ENCODE measurements at regions not wholly inside any gene's neighbourhood (a gene's known extent, or its start where the extent isn't known, plus 50 kb on each side); places are given as distances from the start of the nearest gene placed in this dataset.
"Not testable (repeated sequence)": the region's sequence is repeated elsewhere in the genome, so short reads cannot be mapped to it uniquely, and the experiment has no call there.

DNA sequence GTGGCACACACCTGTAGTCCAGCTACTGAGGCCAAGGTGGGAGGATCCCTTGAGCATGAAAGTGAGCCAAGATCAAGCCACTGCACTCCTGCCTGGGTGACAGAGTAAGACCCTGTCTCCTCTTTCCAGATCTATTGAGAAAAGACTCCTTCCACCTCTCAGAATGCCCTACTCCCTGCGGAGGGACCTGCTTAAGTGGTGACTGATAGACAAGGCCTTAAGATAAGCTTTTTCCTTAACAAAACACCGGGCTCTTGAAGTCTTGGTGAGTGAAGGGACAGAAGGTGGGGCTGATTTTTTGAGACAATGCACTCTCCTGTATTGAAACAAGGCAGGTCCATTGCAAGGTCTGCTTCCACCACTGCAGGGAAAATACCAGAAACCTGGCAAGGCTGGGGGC, 338.4 kb upstream of the FRG2C start:
- FAIRE-seq, result no peak

DNA sequence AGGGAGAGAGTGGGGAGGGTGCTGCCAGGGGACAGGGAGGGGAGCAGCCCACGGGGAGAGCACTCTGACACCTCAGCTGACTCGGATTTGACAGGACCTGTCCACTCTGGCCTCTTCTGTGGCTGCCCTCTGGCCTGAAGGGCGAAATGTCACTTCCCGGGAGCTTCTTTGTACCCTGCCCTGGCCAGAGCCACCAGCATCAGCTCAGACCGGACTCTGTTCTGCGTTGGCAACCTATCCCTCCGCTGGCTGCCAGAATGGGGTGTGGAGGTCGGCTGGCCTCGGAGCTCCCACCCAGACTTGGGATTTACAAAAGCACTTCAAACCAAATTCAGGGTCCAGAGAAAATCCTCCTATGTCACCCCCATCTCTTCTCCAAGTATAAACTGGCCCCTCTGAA, 336.7 kb upstream of the FRG2C start:
- FAIRE-seq, result no peak

DNA sequence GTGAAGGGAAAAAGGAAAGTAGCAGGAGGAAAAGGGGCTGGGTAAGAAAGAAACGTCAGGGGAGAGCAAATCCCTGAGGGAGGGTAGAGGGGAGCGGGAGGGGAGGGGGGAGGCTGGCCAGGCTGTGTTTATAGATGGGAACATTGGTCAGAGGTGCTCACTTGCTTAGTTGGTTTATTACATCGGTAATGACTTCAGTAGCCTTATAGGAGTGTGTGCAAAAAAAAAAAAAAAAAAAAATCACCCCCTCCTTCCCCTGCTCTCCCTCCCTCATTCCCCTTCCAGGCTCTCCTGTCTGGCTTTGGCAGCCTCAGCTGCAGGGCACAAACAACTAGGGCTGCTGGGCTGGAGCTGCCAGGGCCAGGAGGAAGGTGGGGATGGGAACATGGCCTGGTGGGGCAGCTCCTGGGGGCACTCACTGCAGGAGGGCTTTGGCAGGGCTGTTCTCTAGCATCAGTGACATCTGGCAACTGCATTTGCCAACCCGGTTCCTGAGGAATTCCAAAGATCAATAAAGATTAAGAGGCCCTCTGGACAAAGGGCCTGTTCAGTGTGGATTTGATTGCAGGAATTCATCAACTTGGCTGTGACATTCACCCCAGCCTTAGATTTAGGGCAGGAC, 334.5 kb upstream of the FRG2C start:
- no peak for FAIRE-seq

GRCh38 chr3:75330446-75330845, 333.7 kb upstream of the FRG2C start:
- FAIRE-seq, result not testable (repeated sequence)

GRCh38 chr3:75332090-75332489, 332.0 kb upstream of the FRG2C start:
- FAIRE-seq, result not testable (repeated sequence)

GRCh38 chr3:75332794-75333193, 331.3 kb upstream of the FRG2C start:
- no peak for FAIRE-seq

DNA sequence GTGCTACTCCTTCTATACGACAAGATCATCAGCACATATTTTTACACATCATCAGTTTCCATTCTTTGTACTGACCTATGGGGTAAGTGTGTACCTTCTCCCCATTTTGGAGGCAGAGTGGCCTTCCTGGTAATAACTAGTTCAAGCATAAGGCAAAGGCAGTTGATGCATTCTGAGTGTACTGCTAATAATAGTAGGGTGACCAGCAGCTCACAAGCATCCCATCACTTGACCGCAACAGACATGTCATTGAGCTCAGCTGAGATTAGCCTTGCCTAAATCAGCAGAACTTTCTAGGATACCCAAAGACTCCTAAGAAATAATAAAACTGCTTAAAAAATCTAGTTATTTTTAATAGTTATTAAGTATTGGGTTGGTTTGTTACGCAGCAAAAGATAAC, 329.8 kb upstream of the FRG2C start:
- FAIRE-seq, result no peak

DNA sequence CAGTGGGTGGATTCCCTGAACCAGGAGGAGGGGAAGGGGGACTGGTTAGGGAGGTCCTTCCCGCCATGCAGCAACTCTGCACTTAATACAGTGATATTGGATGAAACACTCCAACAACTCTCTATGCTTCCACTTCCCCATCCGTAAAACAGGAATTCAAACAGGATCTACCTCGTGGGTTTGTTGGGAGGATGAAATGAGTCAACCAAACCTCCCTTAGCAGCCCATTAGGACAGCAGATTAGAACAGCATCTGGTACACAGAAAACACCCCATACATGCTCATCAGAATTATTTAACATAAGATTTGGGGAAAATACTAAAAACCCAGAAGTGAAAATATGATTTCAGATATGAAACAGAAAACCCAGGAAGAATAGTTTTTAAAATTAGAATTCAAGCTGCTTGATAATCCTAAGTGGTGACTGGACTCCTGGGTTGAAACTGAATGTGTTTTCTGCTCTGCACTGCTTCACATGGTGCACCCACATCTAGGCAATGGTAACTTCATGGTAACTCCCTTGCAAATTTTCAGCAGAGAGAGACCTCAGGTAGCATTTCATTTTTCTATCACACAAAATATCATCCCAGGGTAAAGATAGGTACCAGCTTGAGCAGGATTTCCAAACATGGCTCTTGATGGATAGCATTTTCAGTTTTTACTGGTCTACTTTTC, 326.8 kb upstream of the FRG2C start:
- FAIRE-seq, result no peak

- no peak for FAIRE-seq
Observed at GRCh38 chr3:75338342-75338741, 325.8 kb upstream of the FRG2C start.

DNA sequence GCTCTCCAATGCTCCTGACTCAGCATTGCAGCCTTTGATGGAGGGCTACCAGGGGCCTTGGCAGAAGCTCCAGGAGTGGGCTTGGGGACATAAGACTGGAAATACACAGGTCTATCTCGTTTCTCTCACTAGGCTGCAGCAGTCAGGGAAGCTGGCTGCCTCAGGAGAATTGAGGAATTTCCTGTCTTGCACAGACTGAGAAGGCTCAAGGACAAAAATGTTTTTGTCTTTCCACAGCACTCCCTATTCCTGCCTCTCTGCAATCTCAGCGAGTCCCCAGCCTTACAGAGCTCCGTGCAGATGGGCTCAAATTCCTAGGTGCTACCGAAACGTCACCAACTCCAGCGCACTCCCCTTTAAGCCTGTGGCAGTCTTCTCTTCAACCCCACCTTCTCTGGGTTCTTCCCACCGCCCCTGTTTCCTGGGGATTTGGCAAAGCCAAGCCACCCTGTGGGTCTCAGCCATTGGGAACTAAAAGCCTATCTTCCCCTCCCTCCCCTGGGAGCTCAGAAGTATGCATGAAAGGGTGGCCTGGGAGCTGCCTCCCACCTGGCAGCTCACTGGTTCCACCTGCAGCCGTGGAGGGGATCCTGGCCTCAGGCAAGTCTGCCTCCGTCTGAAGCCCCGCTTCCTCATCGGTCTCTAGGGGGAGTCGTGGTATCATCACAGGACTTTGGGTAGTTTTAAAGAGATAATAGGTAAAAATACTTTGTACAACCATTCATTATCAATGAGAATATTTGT, 322.6 kb upstream of the FRG2C start:
- no peak for FAIRE-seq

DNA sequence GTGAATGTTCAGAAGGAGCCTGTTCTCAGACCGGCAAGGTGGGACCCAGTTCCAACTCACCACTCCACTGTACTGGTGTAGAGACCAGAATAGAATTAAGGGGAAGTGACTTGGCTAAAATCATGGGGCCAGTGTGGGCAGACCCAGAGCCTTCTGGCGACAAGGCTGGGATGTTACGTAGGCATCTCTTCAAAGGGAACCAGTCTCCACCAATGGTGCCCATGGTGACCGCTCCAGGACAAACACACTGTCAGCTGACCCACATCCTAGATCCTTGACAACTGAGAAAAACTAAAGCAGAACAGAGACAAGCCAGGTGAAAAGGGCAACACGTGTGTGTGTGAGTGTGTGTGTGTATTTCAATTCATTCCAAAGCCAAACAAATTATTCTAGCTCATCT, 321.7 kb upstream of the FRG2C start:
- FAIRE-seq, result no peak

- not testable (repeated sequence) for FAIRE-seq
Observed at GRCh38 chr3:75350536-75350935, 313.6 kb upstream of the FRG2C start.

GRCh38 chr3:75362086-75362784, 301.9 kb upstream of the FRG2C start:
- not testable (repeated sequence) for FAIRE-seq

DNA sequence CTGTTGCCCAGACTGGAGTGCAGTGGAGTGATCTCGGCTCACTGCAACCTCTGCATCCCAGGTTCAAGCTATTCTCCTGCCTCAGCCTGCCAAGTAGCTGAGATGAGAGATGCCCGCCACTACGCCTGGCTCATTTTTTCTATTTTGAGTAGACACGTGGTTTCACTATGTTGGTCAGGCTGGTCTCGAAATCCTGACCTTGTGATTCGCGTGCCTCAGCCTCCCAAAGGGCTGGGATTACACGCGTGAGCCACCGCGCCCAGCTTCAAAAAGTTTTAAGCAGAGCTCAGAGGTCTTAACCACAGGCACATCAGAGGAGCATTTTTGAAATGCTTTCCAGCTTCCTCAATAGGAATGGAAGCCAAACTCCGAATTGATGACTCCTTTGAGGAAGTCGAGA, 291.2 kb upstream of the FRG2C start:
- not testable (repeated sequence) for FAIRE-seq

DNA sequence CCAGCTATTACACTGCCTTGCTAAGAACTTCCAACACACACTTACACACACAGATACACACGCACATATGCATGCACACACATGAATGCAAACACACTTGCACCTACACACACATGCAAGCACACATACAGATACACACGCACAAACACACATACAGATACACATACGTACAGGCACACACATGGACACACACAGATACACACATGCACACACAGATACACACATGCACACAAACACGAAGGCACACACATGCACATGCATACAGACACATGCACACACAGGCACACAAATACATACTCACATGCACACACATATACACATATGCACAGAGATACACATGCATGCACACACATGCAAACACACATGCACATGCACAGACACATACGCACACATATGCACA, 284.3 kb upstream of the FRG2C start:
- FAIRE-seq, result not testable (repeated sequence)

- no peak for FAIRE-seq
Observed at GRCh38 chr3:75380276-75380771, 283.8 kb upstream of the FRG2C start.

DNA sequence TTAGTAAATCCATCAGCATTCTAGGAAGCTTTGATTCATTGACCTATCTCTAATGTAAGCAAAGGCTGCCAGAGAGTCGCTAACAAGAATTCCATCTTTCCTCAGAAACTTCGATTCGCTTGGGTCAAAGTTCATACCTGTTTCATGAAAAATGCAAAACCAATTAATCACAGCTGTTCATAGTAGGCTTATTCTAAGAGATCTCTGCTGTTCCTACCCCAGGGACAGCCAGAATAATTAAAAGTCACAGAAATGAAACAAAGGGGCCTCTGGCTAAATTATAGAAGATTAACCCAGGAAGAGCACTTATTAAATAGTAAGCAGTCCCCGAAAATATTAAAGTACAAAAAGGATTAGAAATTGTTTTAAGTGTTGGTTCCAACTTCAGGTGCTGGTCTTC, 280.1 kb upstream of the FRG2C start:
- FAIRE-seq, result not testable (repeated sequence)

GRCh38 chr3:75388486-75389124, 275.5 kb upstream of the FRG2C start:
- FAIRE-seq, result not testable (repeated sequence)

DNA sequence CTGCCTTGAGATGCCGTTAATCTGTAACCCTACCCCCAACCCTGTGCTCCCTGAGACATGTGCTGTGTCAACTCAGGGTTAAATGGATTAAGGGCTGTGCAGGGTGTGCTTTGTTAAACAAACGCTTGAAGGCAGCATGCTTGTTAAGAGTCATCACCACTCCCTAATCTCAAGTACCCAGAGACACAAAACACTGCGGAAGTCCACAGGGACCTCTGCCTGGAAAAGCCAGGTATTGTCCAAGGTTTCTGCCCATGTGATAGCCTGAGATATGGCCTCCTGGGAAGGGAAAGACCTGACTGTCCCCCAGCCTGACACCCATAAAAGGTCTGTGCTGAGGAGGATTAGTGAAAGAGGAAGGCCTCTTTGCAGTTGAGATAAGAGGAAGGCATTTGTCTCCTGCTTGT, 270.8 kb upstream of the FRG2C start:
- FAIRE-seq, result not testable (repeated sequence)

GRCh38 chr3:75394102-75394501, 270.0 kb upstream of the FRG2C start:
- not testable (repeated sequence) for FAIRE-seq

- not testable (repeated sequence) for FAIRE-seq
Observed at GRCh38 chr3:75394562-75395360, 269.4 kb upstream of the FRG2C start.
